Naive thymus-derived CD8-positive, alpha-beta T cell (primary cell): ENCODE measurements at regions not wholly inside any gene's neighbourhood (a gene's known extent, or its start where the extent isn't known, plus 50 kb on each side); places are given as distances from the start of the nearest gene placed in this dataset.

ENCODE experiments used
- ATAC-seq, 2 donors: fragments of 150-1000 bp; cut with Tn5 transposase in 1 of 2; sonication (Bioruptor Pico), chemical (Tn5 transposase) in 1 of 2; 1 replicate in 1 of 2; 2 replicates in 1 of 2; pipeline ENCODE4 v1.10.0; 2021; ENCODE audit warnings: mild to moderate bottlenecking in 2 of 2, moderate library complexity in 2 of 2
- POLR2A ChIA-PET: fragments of 350-600 bp; sonication (Branson Sonifier 250); formaldehyde crosslinking; loops from one replicate; lab custom pipeline; 2021; ENCODE audit warnings: antibody characterized with exemption; lab: Charles Lee
- DNase-seq, 10 donors: peaks; one replicate each; pipeline versions ENCODE4 v3.0.0 to v3.0.0-alpha.2; 2020 to 2022
- H3K27ac Mint-ChIP-seq, 10 donors: one replicate each; pipeline ENCODE4 v1.8.0; 2020 to 2022; ENCODE audit warnings: mild to moderate bottlenecking in 10 of 10, mixed read lengths in 10 of 10, moderate library complexity in 4 of 10, inconsistent platforms in 1 of 10
- H3K27me3 Mint-ChIP-seq, 5 donors: one replicate each; pipeline ENCODE4 v1.8.0; 2021 to 2022; ENCODE audit warnings: mixed read lengths in 5 of 5
- H3K36me3 Mint-ChIP-seq, 3 donors: one replicate each; pipeline ENCODE4 v1.8.0; 2020 to 2022; ENCODE audit warnings: mixed read lengths in 3 of 3, mild to moderate bottlenecking in 2 of 3, inconsistent platforms in 1 of 3
- H3K4me1 Mint-ChIP-seq, 4 donors: one replicate each; pipeline ENCODE4 v1.8.0; 2021 to 2022; ENCODE audit warnings: mixed read lengths in 4 of 4
- H3K4me3 Mint-ChIP-seq, 10 donors: one replicate each; pipeline ENCODE4 v1.8.0; 2020 to 2022; ENCODE audit warnings: mild to moderate bottlenecking in 10 of 10, mixed read lengths in 10 of 10, moderate library complexity in 6 of 10, inconsistent platforms in 1 of 10
- H3K9me3 Mint-ChIP-seq, 9 donors: one replicate each; pipeline ENCODE4 v1.8.0; 2020 to 2022; ENCODE audit warnings: mixed read lengths in 9 of 9, mild to moderate bottlenecking in 3 of 9, inconsistent platforms in 1 of 9, moderate library complexity in 1 of 9

- DNase-seq (no peak), ATAC-seq (no peak)
- Mint-ChIP-seq H3K4me1 (no peaks in the 10 kb centered on the region), H3K27me3 (no peaks in the 10 kb centered on the region), H3K27ac (no peak overlapping the region), H3K36me3 (no peaks in the 10 kb centered on the region), H3K4me3 (no peak overlapping the region), H3K9me3 (no peaks in the 10 kb centered on the region)
- POLR2A ChIA-PET = no interaction called here
Measured at GRCh38 chr13:22653866-22654265, 526.9 kb upstream of the SGCG start.

GRCh38 chr13:22655106-22655852 lies 525.5 kb upstream of the SGCG start:
- DNase-seq (no peak), ATAC-seq (no peak)
- H3K4me3 Mint-ChIP-seq = no peak overlapping the region
- no peaks in the 10 kb centered on the region for H3K9me3 Mint-ChIP-seq
- no peak overlapping the region for H3K27ac Mint-ChIP-seq
- no peaks in the 10 kb centered on the region for H3K4me1 Mint-ChIP-seq
- no peaks in the 10 kb centered on the region for H3K27me3 Mint-ChIP-seq
- H3K36me3 Mint-ChIP-seq = no peaks in the 10 kb centered on the region
- POLR2A ChIA-PET = no interaction called here

GRCh38 chr13:22662771-22663170 lies 518.0 kb upstream of the SGCG start:
- ATAC-seq (no peak), DNase-seq (no peak)
- Mint-ChIP-seq H3K27me3 (peaks cover 0 to 4% (median 0%) of the 10 kb centered on the region in 5 donors), H3K27ac (no peak overlapping the region), H3K4me3 (no peak overlapping the region), H3K36me3 (no peaks in the 10 kb centered on the region), H3K4me1 (no peaks in the 10 kb centered on the region), H3K9me3 (peaks cover 0 to 3% (median 0%) of the 10 kb centered on the region in 9 donors)
- POLR2A ChIA-PET = no interaction called here

- peaks cover 0 to 4% (median 0%) of the 10 kb centered on the region in 5 donors for H3K27me3 Mint-ChIP-seq
- POLR2A ChIA-PET = no interaction called here
- ATAC-seq (no peak), DNase-seq (no peak)
- H3K27ac Mint-ChIP-seq = no peak overlapping the region
- no peak overlapping the region for H3K4me3 Mint-ChIP-seq
- peaks cover 0 to 4% (median 0%) of the 10 kb centered on the region in 3 donors for H3K36me3 Mint-ChIP-seq
- peaks cover 0 to 5% (median 0%) of the 10 kb centered on the region in 9 donors for H3K9me3 Mint-ChIP-seq
- no peaks in the 10 kb centered on the region for H3K4me1 Mint-ChIP-seq
Measured at GRCh38 chr13:22665506-22665905, 515.3 kb upstream of the SGCG start.

GRCh38 chr13:22690756-22691155 lies 490.0 kb upstream of the SGCG start:
- peaks cover 0 to 11% (median 0%) of the 10 kb centered on the region in 3 donors for H3K36me3 Mint-ChIP-seq
- no peaks in the 10 kb centered on the region for H3K4me1 Mint-ChIP-seq
- ATAC-seq (no peak), DNase-seq (no peak)
- POLR2A ChIA-PET = no interaction called here
- H3K4me3 Mint-ChIP-seq = no peak overlapping the region
- H3K27ac Mint-ChIP-seq = no peak overlapping the region
- peaks cover 0 to 41% (median 17%) of the 10 kb centered on the region in 9 donors for H3K9me3 Mint-ChIP-seq
- H3K27me3 Mint-ChIP-seq = peaks cover 0 to 1% (median 0%) of the 10 kb centered on the region in 5 donors

- DNase-seq = no peak
- POLR2A ChIA-PET = no interaction called here
- Mint-ChIP-seq H3K9me3 (peaks cover 0 to 31% (median 16%) of the 10 kb centered on the region in 9 donors), H3K27ac (no peak overlapping the region), H3K27me3 (peaks cover 0 to 3% (median 0%) of the 10 kb centered on the region in 5 donors), H3K4me3 (no peak overlapping the region), H3K4me1 (no peaks in the 10 kb centered on the region), H3K36me3 (peaks cover 0 to 12% (median 0%) of the 10 kb centered on the region in 3 donors)
- ATAC-seq = no peak
Measured at GRCh38 chr13:22693691-22694090, 487.1 kb upstream of the SGCG start.

- POLR2A ChIA-PET = no interaction called here
- H3K27me3 Mint-ChIP-seq = peaks cover 0 to 4% (median 0%) of the 10 kb centered on the region in 5 donors
- H3K4me3 Mint-ChIP-seq = no peak overlapping the region
- H3K9me3 Mint-ChIP-seq = peaks cover 0 to 31% (median 15%) of the 10 kb centered on the region in 9 donors
- ATAC-seq = no peak
- H3K36me3 Mint-ChIP-seq = peaks cover 0 to 19% (median 0%) of the 10 kb centered on the region in 3 donors
- no peaks in the 10 kb centered on the region for H3K4me1 Mint-ChIP-seq
- H3K27ac Mint-ChIP-seq = no peak overlapping the region
- DNase-seq = no peak
Measured at GRCh38 chr13:22696433-22696832, 484.3 kb upstream of the SGCG start.

- Mint-ChIP-seq H3K4me3 (no peak overlapping the region), H3K36me3 (peaks cover 0 to 13% (median 0%) of the 10 kb centered on the region in 3 donors), H3K27me3 (peaks cover 0 to 4% (median 0%) of the 10 kb centered on the region in 5 donors), H3K27ac (no peak overlapping the region), H3K9me3 (peaks cover 0 to 20% (median 11%) of the 10 kb centered on the region in 9 donors), H3K4me1 (no peaks in the 10 kb centered on the region)
- no peak for DNase-seq
- ATAC-seq = no peak
- POLR2A ChIA-PET = no interaction called here
Measured at GRCh38 chr13:22698467-22698866, 482.3 kb upstream of the SGCG start.

GRCh38 chr13:22700246-22700887 lies 480.4 kb upstream of the SGCG start:
- H3K36me3 Mint-ChIP-seq = peaks cover 0 to 8% (median 0%) of the 10 kb centered on the region in 3 donors

GRCh38 chr13:22703601-22704209 lies 477.1 kb upstream of the SGCG start:
- Mint-ChIP-seq H3K4me3 (no peak overlapping the region), H3K27ac (no peak overlapping the region), H3K36me3 (peaks cover 0 to 7% (median 0%) of the 10 kb centered on the region in 3 donors), H3K27me3 (peaks cover 0 to 2% (median 0%) of the 10 kb centered on the region in 5 donors), H3K9me3 (peaks cover 0 to 4% (median 0%) of the 10 kb centered on the region in 9 donors), H3K4me1 (no peaks in the 10 kb centered on the region)
- ATAC-seq (no peak), DNase-seq (no peak)
- POLR2A ChIA-PET = no interaction called here

More at GRCh38 chr13:22700246-22700887, 480.4 kb upstream of the SGCG start:
- H3K27ac Mint-ChIP-seq = no peak overlapping the region
- H3K27me3 Mint-ChIP-seq = peaks cover 0 to 4% (median 0%) of the 10 kb centered on the region in 5 donors
- DNase-seq = no peak
- H3K4me3 Mint-ChIP-seq = no peak overlapping the region
- POLR2A ChIA-PET = no interaction called here
- ATAC-seq = no peak
- peaks cover 0 to 10% (median 4%) of the 10 kb centered on the region in 9 donors for H3K9me3 Mint-ChIP-seq
- H3K4me1 Mint-ChIP-seq = no peaks in the 10 kb centered on the region

GRCh38 chr13:22707946-22708345 lies 472.8 kb upstream of the SGCG start:
- POLR2A ChIA-PET = no interaction called here
- H3K4me1 Mint-ChIP-seq = no peaks in the 10 kb centered on the region
- peaks cover 0 to 2% (median 0%) of the 10 kb centered on the region in 9 donors for H3K9me3 Mint-ChIP-seq
- DNase-seq = no peak
- no peaks in the 10 kb centered on the region for H3K36me3 Mint-ChIP-seq
- H3K27ac Mint-ChIP-seq = no peak overlapping the region
- ATAC-seq = no peak
- H3K4me3 Mint-ChIP-seq = no peak overlapping the region
- H3K27me3 Mint-ChIP-seq = no peaks in the 10 kb centered on the region

GRCh38 chr13:22717036-22717435 lies 463.7 kb upstream of the SGCG start:
- Mint-ChIP-seq H3K4me1 (no peaks in the 10 kb centered on the region), H3K36me3 (no peaks in the 10 kb centered on the region), H3K9me3 (peaks cover 0 to 4% (median 0%) of the 10 kb centered on the region in 9 donors), H3K4me3 (no peak overlapping the region), H3K27me3 (peaks cover 0 to 2% (median 0%) of the 10 kb centered on the region in 5 donors), H3K27ac (no peak overlapping the region)
- POLR2A ChIA-PET = no interaction called here
- DNase-seq (no peak), ATAC-seq (no peak)

- POLR2A ChIA-PET = no interaction called here
- peaks cover 0 to 4% (median 1%) of the 10 kb centered on the region in 9 donors for H3K9me3 Mint-ChIP-seq
- no peak for DNase-seq
Measured at GRCh38 chr13:22726726-22727125, 454.1 kb upstream of the SGCG start.

More at GRCh38 chr13:22726726-22727125, 454.1 kb upstream of the SGCG start:
- peaks cover 0 to 11% (median 4%) of the 10 kb centered on the region in 5 donors for H3K27me3 Mint-ChIP-seq
- no peak overlapping the region for H3K27ac Mint-ChIP-seq
- no peak for ATAC-seq
- H3K36me3 Mint-ChIP-seq = no peaks in the 10 kb centered on the region
- no peaks in the 10 kb centered on the region for H3K4me1 Mint-ChIP-seq
- H3K4me3 Mint-ChIP-seq = no peak overlapping the region
